ENCODE measurements at regions not wholly inside any gene's neighbourhood (a gene's known extent, or its start where the extent isn't known, plus 50 kb on each side); places are given as distances from the start of the nearest gene placed in this dataset.
"Not testable (repeated sequence)": the region's sequence is repeated elsewhere in the genome, so short reads cannot be mapped to it uniquely, and the experiment has no call there.

- dilution Hi-C loops (cut with MboI; ENCODE audit: extremely low pct_ligation_motif_present, low sequenced_read_pairs): no loop called here
- H3K79me2 ChIP-seq (ENCODE audit: control insufficient read depth, insufficient read depth, low read length): no peaks in the 10 kb centered on the region
- no peak for DNase-seq (ENCODE audit: low read depth, low spot score)
- H3K9ac ChIP-seq (ENCODE audit: control insufficient read depth, extremely low read depth, insufficient read depth, low read length): no peak overlapping the region
- no peak for FAIRE-seq
- no peaks in the 10 kb centered on the region for H3K36me3 ChIP-seq (ENCODE audit: control insufficient read depth in 2 of 2, extremely low read depth in 1 of 2, insufficient read depth in 2 of 2, low read length in 2 of 2)
- H3K4me2 ChIP-seq (ENCODE audit: control insufficient read depth, extremely low read depth, insufficient read depth, low read depth, low read length): no peak overlapping the region
- no peaks in the 10 kb centered on the region for H4K20me1 ChIP-seq (ENCODE audit: control insufficient read depth, extremely low read depth, insufficient read depth, low read length)
- no peak overlapping the region for H3K27ac ChIP-seq (ENCODE audit: control insufficient read depth, insufficient read depth, low read length)
- H3K4me1 ChIP-seq (ENCODE audit: control insufficient read depth, extremely low read depth, insufficient read depth, low read length): no peaks in the 10 kb centered on the region
- no peaks in the 10 kb centered on the region for H3K9me1 ChIP-seq (ENCODE audit: control insufficient read depth, extremely low read depth, insufficient read depth, low read length)
- no peaks in the 10 kb centered on the region for H3K27me3 ChIP-seq (ENCODE audit: control insufficient read depth, extremely low read depth, insufficient read depth, low read length)
- TF ChIP-seq EZH2 (IDR thresholded peaks at IDR 0.05; ENCODE audit: low read length): no peak
- TF ChIP-seq CTCF (optimal IDR thresholded peaks at IDR 0.05 in 1 of 3, IDR thresholded peaks at IDR 0.05 in 1 of 3, conservative IDR thresholded peaks at IDR 0.05 in 1 of 3; ENCODE audit: extremely low read depth in 1 of 3, insufficient read depth in 2 of 3, low read length in 3 of 3): no peak
- H3K4me3 ChIP-seq (ENCODE audit: control insufficient read depth in 2 of 3, extremely low read depth in 1 of 3, insufficient read depth in 2 of 3, low read depth in 1 of 3, low read length in 3 of 3): no peak overlapping the region
- no peaks in the 10 kb centered on the region for H3K9me3 ChIP-seq (ENCODE audit: control insufficient read depth, low read depth, low read length)
- no peak overlapping the region for H2AFZ ChIP-seq (ENCODE audit: control insufficient read depth, low read length)
Observed at GRCh38 chr3:78258798-78259197, 1218.9 kb downstream of the ROBO2 start.

- H4K20me1 ChIP-seq (ENCODE audit: control insufficient read depth, extremely low read depth, insufficient read depth, low read length): no peaks in the 10 kb centered on the region
- H3K27me3 ChIP-seq (ENCODE audit: control insufficient read depth, extremely low read depth, insufficient read depth, low read length): no peaks in the 10 kb centered on the region
- DNase-seq (ENCODE audit: low read depth, low spot score): no peak
- FAIRE-seq: no peak
- H3K9me3 ChIP-seq (ENCODE audit: control insufficient read depth, low read depth, low read length): no peaks in the 10 kb centered on the region
- H3K36me3 ChIP-seq (ENCODE audit: control insufficient read depth in 2 of 2, extremely low read depth in 1 of 2, insufficient read depth in 2 of 2, low read length in 2 of 2): no peaks in the 10 kb centered on the region
- no peak overlapping the region for H3K27ac ChIP-seq (ENCODE audit: control insufficient read depth, insufficient read depth, low read length)
- H3K4me3 ChIP-seq (ENCODE audit: control insufficient read depth in 2 of 3, extremely low read depth in 1 of 3, insufficient read depth in 2 of 3, low read depth in 1 of 3, low read length in 3 of 3): no peak overlapping the region
- H3K4me2 ChIP-seq (ENCODE audit: control insufficient read depth, extremely low read depth, insufficient read depth, low read depth, low read length): no peak overlapping the region
- dilution Hi-C loops (cut with MboI; ENCODE audit: extremely low pct_ligation_motif_present, low sequenced_read_pairs): no loop called here
- H3K9ac ChIP-seq (ENCODE audit: control insufficient read depth, extremely low read depth, insufficient read depth, low read length): no peak overlapping the region
- no peaks in the 10 kb centered on the region for H3K79me2 ChIP-seq (ENCODE audit: control insufficient read depth, insufficient read depth, low read length)
- H3K9me1 ChIP-seq (ENCODE audit: control insufficient read depth, extremely low read depth, insufficient read depth, low read length): no peaks in the 10 kb centered on the region
- no peak for TF ChIP-seq CTCF (optimal IDR thresholded peaks at IDR 0.05 in 1 of 3, IDR thresholded peaks at IDR 0.05 in 1 of 3, conservative IDR thresholded peaks at IDR 0.05 in 1 of 3; ENCODE audit: extremely low read depth in 1 of 3, insufficient read depth in 2 of 3, low read length in 3 of 3)
- no peak for TF ChIP-seq EZH2 (IDR thresholded peaks at IDR 0.05; ENCODE audit: low read length)
- no peaks in the 10 kb centered on the region for H3K4me1 ChIP-seq (ENCODE audit: control insufficient read depth, extremely low read depth, insufficient read depth, low read length)
- H2AFZ ChIP-seq (ENCODE audit: control insufficient read depth, low read length): no peak overlapping the region
Observed at GRCh38 chr3:78260388-78260787, 1220.5 kb downstream of the ROBO2 start.

- H3K4me2 ChIP-seq (ENCODE audit: control insufficient read depth, extremely low read depth, insufficient read depth, low read depth, low read length); H3K36me3 ChIP-seq (ENCODE audit: control insufficient read depth in 2 of 2, extremely low read depth in 1 of 2, insufficient read depth in 2 of 2, low read length in 2 of 2); dilution Hi-C loops (cut with MboI; ENCODE audit: extremely low pct_ligation_motif_present, low sequenced_read_pairs); H4K20me1 ChIP-seq (ENCODE audit: control insufficient read depth, extremely low read depth, insufficient read depth, low read length); H3K79me2 ChIP-seq (ENCODE audit: control insufficient read depth, insufficient read depth, low read length); H3K4me3 ChIP-seq (ENCODE audit: control insufficient read depth in 2 of 3, extremely low read depth in 1 of 3, insufficient read depth in 2 of 3, low read depth in 1 of 3, low read length in 3 of 3); H3K27ac ChIP-seq (ENCODE audit: control insufficient read depth, insufficient read depth, low read length); H3K9me3 ChIP-seq (ENCODE audit: control insufficient read depth, low read depth, low read length); H3K27me3 ChIP-seq (ENCODE audit: control insufficient read depth, extremely low read depth, insufficient read depth, low read length); DNase-seq (ENCODE audit: low read depth, low spot score); H3K9me1 ChIP-seq (ENCODE audit: control insufficient read depth, extremely low read depth, insufficient read depth, low read length); H3K9ac ChIP-seq (ENCODE audit: control insufficient read depth, extremely low read depth, insufficient read depth, low read length); H3K4me1 ChIP-seq (ENCODE audit: control insufficient read depth, extremely low read depth, insufficient read depth, low read length): not testable (repeated sequence)
- peak; percentile 13 for FAIRE-seq
- peak overlapping the region; percentile 65 for H2AFZ ChIP-seq (ENCODE audit: control insufficient read depth, low read length)
Observed at GRCh38 chr3:78266550-78266949, 1226.7 kb downstream of the ROBO2 start.

Data from keratinocyte (primary cell).